ENCODE measurements at regions not wholly inside any gene's neighbourhood (a gene's known extent, or its start where the extent isn't known, plus 50 kb on each side); places are given as distances from the start of the nearest gene placed in this dataset.

DNA sequence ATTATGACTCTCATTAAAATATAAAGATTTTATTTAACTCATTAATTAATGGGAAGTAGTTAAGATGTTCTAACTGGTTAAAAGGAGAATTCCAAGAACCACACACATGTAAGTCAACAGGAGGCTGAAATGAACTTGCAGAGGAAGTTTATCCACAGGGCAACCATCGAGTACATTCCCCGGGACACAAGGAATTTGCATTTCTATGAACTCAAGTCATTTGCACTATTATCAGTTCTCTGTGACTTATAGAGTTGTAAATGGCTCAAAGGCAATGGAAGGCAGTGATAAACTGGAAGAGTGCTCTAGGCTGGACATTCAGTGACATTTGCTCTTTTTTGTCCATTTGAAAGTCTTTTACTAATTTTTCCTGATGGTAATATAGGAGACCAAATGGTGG is 97.4 kb downstream of the SNX5 start:
- TF ChIP-seq, protein P1, sequence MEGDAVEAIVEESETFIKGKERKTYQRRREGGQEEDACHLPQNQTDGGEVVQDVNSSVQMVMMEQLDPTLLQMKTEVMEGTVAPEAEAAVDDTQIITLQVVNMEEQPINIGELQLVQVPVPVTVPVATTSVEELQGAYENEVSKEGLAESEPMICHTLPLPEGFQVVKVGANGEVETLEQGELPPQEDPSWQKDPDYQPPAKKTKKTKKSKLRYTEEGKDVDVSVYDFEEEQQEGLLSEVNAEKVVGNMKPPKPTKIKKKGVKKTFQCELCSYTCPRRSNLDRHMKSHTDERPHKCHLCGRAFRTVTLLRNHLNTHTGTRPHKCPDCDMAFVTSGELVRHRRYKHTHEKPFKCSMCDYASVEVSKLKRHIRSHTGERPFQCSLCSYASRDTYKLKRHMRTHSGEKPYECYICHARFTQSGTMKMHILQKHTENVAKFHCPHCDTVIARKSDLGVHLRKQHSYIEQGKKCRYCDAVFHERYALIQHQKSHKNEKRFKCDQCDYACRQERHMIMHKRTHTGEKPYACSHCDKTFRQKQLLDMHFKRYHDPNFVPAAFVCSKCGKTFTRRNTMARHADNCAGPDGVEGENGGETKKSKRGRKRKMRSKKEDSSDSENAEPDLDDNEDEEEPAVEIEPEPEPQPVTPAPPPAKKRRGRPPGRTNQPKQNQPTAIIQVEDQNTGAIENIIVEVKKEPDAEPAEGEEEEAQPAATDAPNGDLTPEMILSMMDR (IDR thresholded peaks at IDR 0.05): no peak
- TF ChIP-seq POLR2A (IDR thresholded peaks at IDR 0.05): no peak

All from lower leg skin (tissue), 3 donors.